ENCODE measurements at regions not wholly inside any gene's neighbourhood (a gene's known extent, or its start where the extent isn't known, plus 50 kb on each side); places are given as distances from the start of the nearest gene placed in this dataset.

- no peak overlapping the region for H3K4me3 ChIP-seq (ENCODE audit: insufficient read depth, low read depth, low read length)
- 86 to 95% methylated on average over 4 of the region's 4 CpGs for WGBS, 2 experiments
- H3K9me3 ChIP-seq (ENCODE audit: control insufficient read depth, low read length) = no peaks in the 10 kb centered on the region
- H3K27me3 ChIP-seq (ENCODE audit: control insufficient read depth, insufficient read depth, low read length, poor library complexity, severe bottlenecking) = no peaks in the 10 kb centered on the region
- H3K27ac ChIP-seq (ENCODE audit: insufficient read depth, low read depth, low read length, poor library complexity, severe bottlenecking) = no peak overlapping the region
- H3K36me3 ChIP-seq (ENCODE audit: control insufficient read depth, insufficient read depth, low read length) = no peaks in the 10 kb centered on the region
- H3K4me1 ChIP-seq (ENCODE audit: control insufficient read depth, insufficient read depth, low read length) = no peaks in the 10 kb centered on the region
Measured at GRCh38 chr7:138407792-138408191, 52.3 kb upstream of the TRIM24 start.
